ENCODE measurements at regions not wholly inside any gene's neighbourhood (a gene's known extent, or its start where the extent isn't known, plus 50 kb on each side); places are given as distances from the start of the nearest gene placed in this dataset.

DNA sequence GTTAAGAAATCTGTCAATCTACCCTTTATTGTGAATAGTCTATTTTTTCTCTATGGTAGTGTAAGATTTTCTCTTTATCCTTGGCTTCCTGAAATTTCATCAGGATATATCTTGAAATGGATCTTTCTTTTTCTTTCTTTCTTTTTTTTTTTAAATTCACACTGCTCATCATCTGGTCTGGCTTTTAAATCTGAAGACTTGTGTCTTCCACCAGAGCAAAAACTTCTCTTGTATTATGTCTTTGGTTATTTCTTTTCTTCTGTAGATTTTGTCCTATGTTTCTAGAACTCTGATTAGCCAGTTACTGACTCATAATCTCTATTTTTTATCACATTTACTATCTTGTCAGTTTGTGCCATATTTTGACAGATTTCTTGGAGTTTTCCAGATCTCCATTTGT lies 133.8 kb upstream of the LMO4 start:
- no peak for DNase-seq (ENCODE audit: low read depth)

DNA sequence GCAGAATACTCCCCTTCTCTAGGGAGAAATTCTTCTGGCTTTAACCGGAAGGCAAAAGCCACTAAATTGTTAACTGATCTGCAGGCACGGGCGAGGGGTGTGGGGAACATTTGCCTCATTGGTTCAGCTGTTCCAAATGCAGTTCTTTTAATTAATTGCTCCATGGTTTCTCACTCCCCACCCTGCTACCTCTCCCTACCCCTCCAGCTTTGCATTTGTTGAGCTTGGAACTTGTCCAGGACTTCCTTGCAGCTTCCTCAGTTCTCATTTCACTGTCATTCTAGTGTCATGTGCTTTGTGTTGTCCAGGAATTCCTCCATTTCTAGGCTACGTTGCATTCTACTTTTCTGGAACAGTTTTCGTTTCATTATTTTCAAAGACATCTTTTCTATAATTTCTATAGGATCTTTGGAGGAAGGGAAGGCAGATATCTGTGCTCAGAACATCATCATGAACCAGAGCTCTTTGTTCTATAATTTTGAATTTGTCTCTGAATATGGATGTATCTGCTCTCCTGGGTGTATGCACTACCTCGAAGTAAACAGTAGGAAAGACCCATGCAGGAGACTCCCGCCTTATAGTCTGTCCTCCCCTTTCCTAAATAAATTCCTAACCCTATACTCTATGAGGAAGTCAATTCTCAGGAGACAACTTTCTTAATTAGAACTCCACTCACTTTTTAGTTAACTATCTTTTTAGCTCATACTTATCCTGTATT lies 132.4 kb upstream of the LMO4 start:
- DNase-seq (ENCODE audit: low read depth), result no peak

DNA sequence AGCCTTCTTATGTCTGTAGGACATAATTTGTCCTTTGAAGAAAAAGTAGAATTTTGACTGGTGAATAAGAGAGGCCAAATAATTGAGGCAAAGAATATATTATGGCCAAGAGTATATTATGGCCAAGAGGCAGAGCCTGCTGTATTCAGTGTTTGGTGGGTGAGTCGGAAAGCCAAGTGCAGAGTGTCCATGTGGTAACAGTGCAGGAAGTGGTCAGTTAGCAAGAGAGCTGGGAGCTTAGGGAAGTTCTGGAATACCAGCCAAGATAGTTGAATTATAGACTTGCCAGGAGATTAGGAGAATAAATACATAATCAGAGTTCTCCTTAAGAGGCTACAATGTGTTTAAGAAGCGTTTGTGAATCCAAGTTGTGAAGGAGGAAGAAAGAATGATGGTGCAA lies 131.5 kb upstream of the LMO4 start:
- no peak for DNase-seq (ENCODE audit: low read depth)

DNA sequence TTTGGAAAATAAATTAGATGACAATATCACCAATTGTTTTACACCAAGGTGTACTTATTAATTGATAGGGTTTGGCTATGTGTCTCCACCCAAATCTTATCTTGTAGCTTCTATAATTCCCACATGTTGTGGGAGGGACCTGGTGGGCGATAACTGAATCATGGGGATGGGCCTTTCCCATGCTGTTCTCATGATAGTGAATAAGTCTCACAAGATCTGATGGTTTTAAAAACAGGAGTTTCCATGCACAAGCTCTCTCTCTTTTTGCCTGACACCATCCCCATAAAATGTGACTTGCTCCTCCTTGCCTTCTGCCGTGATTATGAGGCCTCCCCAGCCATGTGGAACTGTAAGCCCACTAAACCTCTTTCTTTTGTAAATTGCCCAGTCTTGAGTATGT lies 131.0 kb upstream of the LMO4 start:
- DNase-seq (ENCODE audit: low read depth), result no peak

DNA sequence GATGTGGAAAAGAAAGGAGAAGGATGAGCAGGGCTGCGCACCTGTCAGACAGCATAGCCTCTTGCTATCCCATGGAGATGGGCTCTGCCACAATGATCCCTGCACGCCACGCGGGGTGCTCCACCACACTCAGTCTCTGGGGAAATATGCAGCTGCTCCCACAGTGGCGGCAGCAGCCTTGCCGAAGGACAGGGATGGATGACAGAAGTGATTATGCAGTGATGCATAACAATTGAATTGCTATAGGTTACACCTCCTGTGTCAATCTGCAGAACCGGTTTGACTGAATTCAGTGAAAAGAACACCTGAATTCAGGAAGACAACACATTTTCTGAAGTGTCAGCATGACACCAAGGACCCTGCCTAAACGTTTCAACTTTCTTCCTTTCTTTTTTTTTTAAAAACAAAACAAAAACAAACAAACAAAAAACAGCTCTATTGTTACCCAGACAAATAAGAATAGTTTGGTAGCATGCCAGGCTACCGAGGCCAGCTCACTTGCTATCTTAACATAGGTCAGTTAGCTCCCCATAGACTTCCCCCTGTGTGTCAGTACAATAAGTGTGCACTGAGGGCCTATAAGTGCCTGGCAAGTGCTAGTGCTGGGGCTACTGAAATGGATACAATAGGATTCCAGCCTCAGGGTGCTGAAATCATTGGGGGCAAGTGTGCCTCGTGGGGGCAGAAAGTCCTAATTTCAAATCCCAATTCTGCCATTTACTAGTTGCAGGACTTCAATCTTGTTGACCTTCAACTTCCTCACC lies 127.6 kb upstream of the LMO4 start:
- no peak for DNase-seq (ENCODE audit: low read depth)

DNA sequence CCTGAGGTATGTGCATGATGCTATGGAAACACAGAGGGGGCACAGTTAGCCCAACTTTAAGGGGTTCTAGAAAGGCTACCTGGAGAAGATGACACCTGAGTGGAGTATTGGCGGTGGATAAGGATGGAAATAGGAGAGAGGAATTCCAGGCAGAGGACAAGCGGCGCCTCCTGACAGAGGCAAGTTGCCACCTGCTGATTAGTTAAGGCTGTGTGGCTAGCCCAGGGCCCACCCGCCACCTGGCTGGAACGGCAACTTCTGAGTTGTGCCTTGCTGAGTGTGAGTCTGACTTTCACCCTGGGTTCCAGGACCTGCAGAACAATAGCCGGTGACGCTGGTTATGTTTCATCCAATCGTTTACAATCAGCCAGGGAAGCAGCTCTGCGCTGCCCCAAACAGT lies 126.9 kb upstream of the LMO4 start:
- no peak for DNase-seq (ENCODE audit: low read depth)

DNA sequence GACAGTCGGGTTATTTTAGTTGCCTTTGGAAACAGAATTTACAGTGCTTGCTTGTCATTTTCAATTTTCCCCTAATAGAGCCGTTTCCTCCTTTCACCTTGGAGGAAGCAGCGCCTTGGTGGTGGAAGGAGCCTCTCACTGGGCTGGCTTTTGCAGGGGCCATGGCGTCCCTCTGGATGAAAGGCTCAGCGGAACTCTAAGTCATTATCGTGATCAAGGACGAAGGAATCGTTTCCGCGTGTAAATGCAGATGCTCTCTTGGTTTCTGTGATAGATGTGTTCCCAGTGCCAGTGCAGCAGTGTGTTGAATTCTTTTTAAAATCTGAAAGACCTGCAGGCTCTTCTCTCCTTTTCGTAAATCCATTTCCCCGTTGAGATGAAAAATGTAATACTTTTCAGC lies 126.2 kb upstream of the LMO4 start:
- no peak for DNase-seq (ENCODE audit: low read depth)

DNA sequence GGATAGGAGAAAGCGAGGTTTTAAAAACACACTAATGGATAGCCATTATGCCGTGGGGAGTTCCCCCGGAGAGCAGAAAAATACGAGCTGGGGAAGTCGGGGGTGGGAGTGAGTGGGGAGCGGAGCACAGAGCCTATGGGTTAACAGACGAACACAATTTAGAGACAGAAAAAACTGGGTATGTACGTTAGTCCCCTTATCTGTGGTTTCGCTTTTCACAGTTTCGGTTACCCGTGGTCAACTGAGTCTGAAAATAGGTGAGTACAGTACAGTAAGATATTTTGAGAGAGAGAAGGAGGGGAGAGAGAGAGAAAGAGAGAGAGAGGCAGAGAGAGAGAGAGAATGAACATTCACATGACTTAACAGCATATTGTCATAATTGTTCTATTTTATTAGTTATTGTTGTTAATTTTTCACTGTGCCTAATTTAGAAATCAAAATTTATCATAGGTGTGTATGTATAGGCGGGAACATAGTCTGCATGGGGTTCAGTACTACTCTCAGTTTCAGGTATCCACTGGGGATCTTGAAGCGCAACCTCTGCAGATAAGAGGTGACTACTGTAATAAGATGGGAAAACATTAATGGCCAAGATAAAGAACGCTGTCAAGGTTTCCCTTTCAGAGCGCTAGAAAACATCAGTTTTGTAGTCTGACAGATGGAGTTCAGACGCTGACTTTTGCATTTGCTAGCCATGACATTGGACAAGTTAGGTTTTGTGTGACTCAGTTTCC lies 125.6 kb upstream of the LMO4 start:
- DNase-seq (ENCODE audit: low read depth), result no peak

DNA sequence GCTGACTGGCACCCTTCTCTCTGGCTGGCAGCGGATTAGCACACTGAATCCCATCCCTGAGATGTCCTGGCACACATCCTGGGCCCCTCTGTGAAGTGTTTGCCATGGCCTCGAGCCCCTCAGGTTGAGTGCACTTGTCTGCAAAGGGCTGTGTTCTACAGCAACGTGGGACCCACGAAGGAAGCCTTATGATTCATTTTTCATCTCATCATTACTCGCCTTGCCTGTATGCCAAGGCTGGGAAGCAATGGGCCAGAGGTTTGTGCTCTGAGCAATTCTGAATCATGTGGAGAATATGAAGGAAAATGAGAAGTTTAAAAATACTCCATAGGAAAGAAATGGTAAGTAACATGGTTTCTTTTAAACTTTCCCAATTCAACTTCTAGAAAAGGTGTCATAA lies 124.8 kb upstream of the LMO4 start:
- DNase-seq (ENCODE audit: low read depth), result no peak

DNA sequence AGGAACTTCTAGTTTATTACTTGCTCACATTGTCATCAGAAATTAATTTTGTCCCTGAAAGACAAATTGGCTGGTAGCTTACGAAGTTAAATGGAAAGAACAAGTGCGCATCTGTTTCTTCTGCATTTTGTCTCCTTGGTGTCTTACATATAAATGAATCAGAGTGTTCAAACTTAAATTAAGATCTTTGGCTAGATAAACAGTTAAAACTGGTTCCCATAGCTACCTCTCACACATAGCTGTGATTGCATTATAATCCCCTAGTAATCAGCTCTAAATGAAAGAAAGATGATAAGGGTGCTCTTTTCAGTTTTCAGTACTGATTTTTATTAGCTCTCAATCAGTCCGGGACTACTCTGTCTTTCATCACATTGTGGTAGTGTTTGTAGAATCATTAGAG lies 124.2 kb upstream of the LMO4 start:
- DNase-seq (ENCODE audit: low read depth), result no peak

DNA sequence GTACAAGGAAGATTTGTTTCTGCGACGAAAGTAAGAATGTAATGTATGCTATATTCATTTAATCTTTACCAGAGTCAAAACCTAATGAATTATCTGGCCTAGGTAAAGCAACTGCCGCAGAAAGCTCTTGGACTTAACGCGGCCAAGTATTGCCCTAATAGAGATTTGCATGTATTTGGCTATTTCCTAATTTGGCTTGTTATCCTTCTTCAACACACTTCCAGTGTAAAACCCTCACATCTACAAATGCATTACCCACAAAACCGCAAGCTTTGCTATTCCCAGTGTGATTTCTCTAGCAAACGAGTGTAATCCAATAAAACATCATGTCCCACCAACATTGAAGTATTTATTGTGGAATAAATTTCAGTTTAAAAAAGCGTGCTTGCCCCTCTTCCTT lies 123.8 kb upstream of the LMO4 start:
- no peak for DNase-seq (ENCODE audit: low read depth)

DNA sequence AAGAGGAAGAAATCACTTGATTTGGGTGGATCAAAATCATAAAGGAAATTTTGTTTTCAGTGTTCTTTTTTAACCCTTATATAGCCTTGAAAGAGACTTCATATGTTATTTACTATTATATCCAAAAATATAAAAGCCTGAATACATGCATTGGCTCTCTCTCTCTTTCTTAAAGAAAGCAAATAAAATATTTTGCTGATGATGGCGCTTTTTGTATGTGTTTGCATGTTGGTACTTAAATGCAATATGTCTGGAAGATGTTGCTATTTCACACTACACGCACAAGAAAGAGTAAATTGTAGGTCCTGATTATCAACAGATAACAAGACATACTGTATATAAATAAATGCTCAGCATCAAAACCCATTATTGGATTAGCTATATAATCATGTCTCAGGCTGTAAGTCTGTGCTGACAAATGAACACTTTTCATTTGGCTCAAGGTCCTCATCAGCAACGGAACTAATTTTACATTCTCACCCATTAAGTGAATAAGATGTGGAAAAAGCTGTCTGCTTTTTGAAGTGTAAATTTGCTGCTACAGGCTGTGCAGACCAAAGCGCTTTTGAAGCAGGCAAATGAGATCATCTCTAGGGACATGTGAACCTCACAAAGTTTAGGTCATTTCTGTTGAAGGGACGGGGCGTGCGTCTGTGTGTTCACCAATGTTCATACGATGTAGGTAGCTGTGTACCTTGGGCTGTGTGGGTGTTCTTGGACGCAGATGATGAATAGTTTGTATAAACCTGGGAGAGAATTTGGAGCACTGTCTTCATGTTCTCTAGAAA lies 122.4 kb upstream of the LMO4 start:
- no peak for DNase-seq (ENCODE audit: low read depth)

DNA sequence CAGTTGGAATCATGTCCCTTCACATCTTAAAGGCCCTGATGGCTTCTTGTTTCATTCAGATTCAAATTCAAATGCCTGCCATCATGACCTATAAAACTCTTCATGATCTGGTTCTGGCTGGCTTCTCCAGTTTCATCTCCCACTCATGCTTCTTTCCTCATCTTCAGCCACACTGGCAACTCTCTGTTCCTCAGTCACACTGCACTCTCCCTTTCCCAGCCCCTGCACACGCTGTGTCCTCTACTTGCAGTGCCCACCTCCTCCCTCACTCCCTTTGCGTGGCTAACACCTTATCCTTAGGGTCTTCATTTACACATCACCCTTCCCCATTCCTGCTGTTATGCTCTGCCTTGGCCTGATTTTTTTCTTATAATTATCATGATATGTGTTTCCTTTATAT lies 120.6 kb upstream of the LMO4 start:
- DNase-seq (ENCODE audit: low read depth), result no peak

DNA sequence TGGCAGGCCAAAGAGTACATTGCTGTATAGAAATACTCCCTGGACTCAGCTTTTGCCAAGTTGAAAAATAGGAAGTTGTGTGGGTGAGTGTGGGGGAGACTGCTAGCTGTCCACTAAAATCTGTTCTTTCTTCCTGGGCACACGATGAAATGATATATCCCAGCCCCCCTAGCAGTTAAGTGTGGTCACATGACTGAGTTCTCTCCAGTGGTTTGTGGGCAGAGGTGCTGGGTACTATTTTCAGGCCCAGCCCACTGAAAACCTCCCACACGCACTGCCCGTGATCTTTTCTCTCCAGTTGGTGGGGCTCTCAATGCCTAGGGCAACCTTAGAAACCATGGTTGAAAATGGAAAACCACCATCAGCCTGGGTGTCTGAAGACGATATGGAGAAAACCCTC lies 119.7 kb upstream of the LMO4 start:
- no peak for DNase-seq (ENCODE audit: low read depth)

DNA sequence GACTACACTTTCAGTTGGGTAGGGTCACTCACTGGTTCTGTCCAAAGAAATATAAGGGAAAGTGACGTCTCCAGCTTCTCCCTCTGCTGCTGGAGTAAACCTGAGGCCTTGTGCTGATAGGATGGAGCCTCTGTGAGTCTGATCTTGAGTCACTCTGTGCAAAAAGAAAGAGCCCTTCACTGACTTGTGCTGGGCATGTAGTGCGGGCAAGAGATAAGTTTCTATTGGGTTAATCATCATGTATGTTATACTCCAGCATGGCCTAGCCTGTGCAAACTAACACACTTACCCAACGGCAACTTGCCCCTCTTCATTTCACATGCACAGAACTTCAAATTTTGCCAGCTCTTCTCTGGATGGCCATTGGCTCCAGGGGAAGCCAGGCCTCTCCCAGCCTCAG lies 118.5 kb upstream of the LMO4 start:
- DNase-seq (ENCODE audit: low read depth), result no peak

DNA sequence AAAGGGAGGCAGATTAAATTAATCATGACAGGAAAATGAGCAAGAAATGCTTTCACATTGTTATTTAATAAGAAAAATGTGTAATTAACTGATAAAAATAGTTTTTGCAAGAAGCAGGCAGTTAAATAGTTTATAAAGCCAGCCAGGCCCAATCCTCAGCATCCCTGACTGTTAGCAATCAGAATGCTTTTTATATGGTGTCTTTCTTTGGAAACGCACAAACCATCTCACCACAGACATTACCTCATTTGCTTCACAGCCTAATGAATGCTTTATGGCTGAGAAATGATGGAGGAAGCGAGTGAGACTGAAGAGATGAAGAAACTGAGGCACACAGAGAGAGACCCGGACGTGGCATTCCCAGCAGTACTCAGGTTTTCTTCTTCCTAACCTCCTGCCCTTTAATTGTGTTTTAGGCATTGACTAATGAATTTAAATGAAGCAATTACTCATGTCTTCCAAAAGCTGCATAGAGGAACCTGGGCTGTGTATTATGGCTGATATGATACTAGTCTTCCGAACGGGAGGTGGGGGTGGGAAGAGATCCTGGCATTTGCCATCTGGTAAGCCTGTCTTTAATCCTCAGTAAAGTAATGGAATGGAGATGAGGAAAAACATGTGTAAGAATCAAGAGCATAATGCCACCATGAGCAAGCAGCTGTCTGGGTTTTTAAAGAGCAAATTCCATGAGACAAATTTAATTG lies 116.1 kb upstream of the LMO4 start:
- no peak for DNase-seq (ENCODE audit: low read depth)

DNA sequence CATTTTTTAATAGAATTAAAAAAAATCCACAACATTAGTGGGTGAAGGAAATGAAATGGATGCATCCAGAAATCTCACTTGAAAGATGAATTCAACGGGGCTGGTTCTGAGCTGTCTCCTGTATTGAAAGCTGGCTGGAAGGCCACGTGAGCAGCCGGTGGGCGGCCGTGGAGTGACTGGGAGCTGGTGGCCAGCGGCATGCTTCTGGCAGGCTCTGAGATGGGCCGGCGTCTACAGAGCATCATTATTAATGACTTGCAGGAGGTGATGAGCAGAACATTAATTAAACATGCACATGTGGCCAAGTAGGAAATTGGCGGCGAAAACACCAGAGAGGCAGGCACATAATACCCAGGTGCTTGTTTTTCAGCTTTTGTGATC lies 115.6 kb upstream of the LMO4 start:
- DNase-seq (ENCODE audit: low read depth), result no peak

DNA sequence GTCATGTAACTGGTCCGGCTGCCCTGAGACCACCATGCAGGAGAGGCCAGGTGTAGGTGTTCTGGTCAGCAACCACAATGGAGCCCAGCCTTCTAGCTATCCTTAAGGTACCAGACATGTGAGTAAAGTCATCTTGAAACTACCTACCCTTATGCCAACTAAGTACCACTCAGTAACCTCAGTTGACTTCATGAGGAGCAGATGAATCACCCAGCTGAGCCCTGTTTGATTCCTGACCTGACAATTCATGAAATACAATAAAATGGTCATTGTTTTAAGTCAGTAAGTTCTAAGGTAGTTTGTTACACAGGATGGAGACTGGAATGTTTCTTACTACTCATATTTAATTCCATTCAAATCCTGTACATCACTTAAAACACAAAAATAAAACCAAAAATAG lies 113.1 kb upstream of the LMO4 start:
- no peak for DNase-seq (ENCODE audit: low read depth)

DNA sequence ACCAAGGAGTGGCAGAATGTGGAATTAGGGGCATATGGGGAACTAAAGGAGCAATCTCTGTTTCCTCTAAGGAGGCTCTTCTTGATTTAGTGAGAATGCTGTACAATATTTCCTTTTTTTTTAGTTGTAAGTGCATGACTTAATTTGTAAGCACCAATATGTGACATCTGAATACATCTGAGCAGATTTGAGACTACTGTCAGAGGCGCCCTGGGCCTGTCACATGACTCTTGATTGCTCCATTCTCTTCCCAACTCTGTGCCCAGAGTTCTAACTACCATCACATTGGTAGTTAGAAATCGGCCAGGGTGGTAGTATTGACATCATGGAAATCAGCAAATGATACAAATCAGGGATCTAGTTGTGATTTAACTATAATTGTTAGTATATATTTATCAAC lies 110.1 kb upstream of the LMO4 start:
- DNase-seq (ENCODE audit: low read depth), result no peak

DNA sequence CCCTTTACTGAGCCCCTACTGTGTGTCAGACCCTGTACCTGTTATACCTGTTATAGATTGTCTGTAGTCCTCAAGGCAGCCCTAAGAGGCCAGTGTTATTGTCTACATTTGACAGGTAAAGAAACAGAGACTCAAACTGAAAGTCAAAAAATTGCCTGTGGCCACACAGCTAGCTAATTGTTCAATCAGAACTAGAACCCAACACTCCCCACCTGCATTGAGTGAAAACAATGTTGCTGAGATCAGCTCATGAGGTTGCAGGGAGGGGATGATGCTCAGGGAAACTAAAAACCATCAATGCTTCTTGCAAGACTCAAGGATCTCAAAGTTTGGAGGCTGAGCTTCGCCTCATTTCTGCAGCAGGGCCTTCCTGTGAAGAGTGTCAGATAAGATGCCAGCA lies 109.5 kb upstream of the LMO4 start:
- no peak for DNase-seq (ENCODE audit: low read depth)

DNA sequence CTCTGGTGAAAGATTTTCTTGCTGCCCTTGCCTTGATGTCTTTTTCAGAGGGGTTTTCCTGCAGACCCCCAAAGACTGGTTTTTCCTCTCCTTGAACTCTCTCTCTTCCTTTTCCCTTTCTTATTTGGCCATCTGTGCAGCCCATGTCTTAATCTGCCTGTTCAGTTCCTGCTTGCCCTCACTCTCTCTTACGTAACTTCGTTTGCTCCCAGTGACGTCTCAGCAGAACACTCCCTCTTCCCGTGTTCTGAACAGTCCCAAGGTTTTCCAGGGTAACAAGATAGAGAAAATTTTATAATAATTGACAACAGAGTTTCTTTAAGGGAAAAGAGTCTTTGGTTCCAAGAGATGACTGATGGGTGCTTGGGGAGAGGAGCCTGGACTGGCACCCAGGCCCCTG lies 109.1 kb upstream of the LMO4 start:
- DNase-seq (ENCODE audit: low read depth), result no peak

DNA sequence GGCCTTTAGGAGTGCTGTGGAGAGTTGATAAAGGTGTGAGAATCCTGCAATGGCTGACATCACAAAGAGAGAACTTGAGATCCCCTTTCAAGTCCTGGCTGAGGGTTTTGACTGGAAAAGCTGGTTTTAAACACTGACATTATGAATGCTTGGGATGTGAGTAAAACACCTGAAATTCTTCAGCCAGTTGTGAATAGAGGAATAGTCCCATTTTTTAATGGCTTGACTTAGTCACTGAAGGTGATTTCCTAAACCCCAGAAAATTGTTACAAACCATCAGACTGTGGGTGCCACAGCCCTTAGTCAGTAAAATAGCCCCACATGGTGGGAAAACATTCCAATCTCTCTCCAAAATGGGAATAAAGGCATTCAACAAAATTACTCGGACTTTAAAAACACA lies 107.7 kb upstream of the LMO4 start:
- no peak for DNase-seq (ENCODE audit: low read depth)

Data from HS-27A (cell line).